Kidney epithelial cell (primary cell): ENCODE measurements at regions not wholly inside any gene's neighbourhood (a gene's known extent, or its start where the extent isn't known, plus 50 kb on each side); places are given as distances from the start of the nearest gene placed in this dataset.

Experiments
- DNase-seq: peaks from one replicate; pipeline ENCODE4 v3.0.0-alpha.2; 2010; ENCODE audit warnings: low read depth
- H3K27me3 ChIP-seq: 2 replicates; pipeline ENCODE4 v1.6.0; 2011; ENCODE audit warnings: low read length; ENCODE audit not compliant: control insufficient read depth, insufficient read depth
- H3K36me3 ChIP-seq: 2 replicates; pipeline ENCODE4 v1.5.1; 2011; ENCODE audit warnings: low read length; ENCODE audit not compliant: control insufficient read depth, insufficient read depth
- H3K4me3 ChIP-seq: 2 replicates; pipeline ENCODE4 v1.5.1; 2011; ENCODE audit warnings: low read depth, mild to moderate bottlenecking, control low read depth, low read length
- TF ChIP-seq, protein P1 (sequence below): IDR thresholded peaks from 2 replicates; pipeline ENCODE4 v1.5.1; 2011; ENCODE audit warnings: mild to moderate bottlenecking, moderate library complexity, low read length, control low read depth, inconsistent platforms; ENCODE audit not compliant: insufficient read depth, poor library complexity, severe bottlenecking

DNA sequence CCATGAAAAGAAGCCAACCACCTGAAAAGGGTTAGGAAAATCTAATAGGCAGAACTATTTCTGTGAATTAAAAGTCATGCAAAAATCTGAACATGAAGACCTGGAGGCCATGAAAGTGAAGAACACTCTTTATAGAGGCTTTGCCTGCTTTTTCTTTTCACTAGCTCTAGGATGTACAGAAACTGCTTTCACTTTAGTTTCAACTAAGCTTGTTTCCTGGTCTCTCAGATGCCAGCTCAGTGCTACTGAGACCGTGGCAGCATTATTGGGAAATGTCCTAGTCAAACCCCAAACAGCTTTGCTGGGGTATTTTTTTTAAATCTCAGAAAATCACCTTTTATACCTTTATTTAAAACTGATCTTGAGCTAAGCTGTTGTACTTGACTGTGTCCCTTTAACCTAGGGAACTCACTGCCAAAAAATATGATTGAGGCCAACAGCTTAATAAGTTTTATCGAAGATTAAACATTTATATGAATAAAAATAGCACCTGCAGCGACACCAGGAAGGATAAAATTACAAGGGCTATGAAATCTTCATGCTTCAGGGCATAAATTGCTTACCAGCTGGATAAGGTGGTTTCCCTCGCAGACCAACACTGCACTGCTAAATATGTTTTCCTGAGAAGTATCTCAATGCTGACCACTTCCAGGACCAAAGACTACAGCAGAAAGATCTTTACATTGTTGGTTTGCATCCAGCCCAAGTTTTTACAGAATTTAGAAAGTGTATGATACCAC is 621.8 kb upstream of the ZFHX3 start:
- Histone ChIP-seq H3K4me3 (no peak overlapping the region), H3K27me3 (no peaks in the 10 kb centered on the region), H3K36me3 (no peaks in the 10 kb centered on the region)
- DNase-seq: no peak
- TF ChIP-seq, protein P1, sequence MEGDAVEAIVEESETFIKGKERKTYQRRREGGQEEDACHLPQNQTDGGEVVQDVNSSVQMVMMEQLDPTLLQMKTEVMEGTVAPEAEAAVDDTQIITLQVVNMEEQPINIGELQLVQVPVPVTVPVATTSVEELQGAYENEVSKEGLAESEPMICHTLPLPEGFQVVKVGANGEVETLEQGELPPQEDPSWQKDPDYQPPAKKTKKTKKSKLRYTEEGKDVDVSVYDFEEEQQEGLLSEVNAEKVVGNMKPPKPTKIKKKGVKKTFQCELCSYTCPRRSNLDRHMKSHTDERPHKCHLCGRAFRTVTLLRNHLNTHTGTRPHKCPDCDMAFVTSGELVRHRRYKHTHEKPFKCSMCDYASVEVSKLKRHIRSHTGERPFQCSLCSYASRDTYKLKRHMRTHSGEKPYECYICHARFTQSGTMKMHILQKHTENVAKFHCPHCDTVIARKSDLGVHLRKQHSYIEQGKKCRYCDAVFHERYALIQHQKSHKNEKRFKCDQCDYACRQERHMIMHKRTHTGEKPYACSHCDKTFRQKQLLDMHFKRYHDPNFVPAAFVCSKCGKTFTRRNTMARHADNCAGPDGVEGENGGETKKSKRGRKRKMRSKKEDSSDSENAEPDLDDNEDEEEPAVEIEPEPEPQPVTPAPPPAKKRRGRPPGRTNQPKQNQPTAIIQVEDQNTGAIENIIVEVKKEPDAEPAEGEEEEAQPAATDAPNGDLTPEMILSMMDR: no peak

- TF ChIP-seq, protein P1: no peak
- Histone ChIP-seq H3K36me3 (no peaks in the 10 kb centered on the region), H3K4me3 (no peak overlapping the region), H3K27me3 (no peaks in the 10 kb centered on the region)
- DNase-seq: no peak
These were observed 615.8 kb upstream of the ZFHX3 start for GRCh38 chr16:73663720-73664119.

DNA sequence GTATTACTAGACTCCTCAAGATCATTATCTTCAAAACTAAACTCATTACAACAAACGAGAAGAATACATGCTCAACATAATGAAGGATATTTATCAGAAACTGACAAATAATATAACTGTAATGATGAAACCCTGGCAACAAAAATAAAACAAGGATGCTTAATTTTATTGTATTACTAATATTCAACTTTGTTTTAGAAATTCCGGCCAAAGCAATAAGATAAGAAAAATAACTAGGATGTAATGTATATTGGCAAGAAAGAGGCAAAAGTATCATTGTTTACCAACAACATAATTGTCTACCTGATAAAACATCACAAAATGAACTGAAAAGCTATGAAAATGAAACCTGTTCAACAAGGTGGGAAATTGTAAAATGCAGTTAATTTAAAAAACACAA is 588.3 kb upstream of the ZFHX3 start:
- DNase-seq: no peak
- Histone ChIP-seq H3K27me3 (no peaks in the 10 kb centered on the region), H3K4me3 (no peak overlapping the region), H3K36me3 (no peaks in the 10 kb centered on the region)
- TF ChIP-seq, protein P1: no peak

DNA sequence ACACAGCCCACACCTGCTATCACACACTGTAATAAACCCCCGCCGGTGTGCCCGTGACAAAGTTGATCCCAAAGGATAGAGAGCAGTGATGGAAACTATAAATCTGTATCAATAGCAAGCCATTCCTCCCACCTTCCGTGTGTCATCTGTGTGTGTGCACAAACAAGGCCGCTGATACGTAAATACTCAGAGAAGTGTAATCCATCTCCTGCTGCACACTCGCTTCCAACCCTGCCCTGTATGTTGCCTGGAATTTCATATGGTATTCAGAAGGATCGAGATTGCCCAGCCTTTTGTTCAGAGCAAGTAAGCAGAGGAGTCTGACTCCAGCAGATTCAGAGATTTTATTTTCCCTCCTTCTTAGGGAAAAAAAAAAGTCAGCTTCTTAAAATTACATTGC is 581.1 kb upstream of the ZFHX3 start:
- no peak overlapping the region for H3K4me3 ChIP-seq
- TF ChIP-seq, protein P1: no peak
- H3K36me3 ChIP-seq: no peaks in the 10 kb centered on the region
- no peak for DNase-seq
- H3K27me3 ChIP-seq: no peaks in the 10 kb centered on the region

DNA sequence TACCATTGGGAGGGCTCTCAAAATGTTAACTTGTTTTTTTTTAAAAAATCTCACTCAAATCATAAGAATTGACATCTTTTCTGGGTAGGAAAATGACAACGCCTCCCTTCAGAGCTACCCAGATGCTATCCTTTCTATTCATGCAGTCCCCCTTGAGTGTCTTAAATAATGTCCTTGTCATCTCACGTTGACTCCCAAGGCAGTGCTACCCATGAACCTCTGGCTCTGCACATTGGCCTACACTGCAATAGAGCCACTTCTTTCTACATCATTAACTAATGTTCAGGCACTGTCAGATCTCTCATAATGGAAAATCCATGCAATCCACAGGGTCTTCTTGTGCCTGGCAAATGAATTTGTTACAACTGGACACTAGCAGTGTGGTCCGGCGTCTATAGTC is 569.8 kb upstream of the ZFHX3 start:
- DNase-seq: no peak
- no peak overlapping the region for H3K4me3 ChIP-seq
- TF ChIP-seq, protein P1: no peak
- H3K36me3 ChIP-seq: no peaks in the 10 kb centered on the region
- H3K27me3 ChIP-seq: no peaks in the 10 kb centered on the region

GRCh38 chr16:73616770-73617169 is 568.8 kb upstream of the ZFHX3 start:
- TF ChIP-seq, protein P1: no peak
- H3K4me3 ChIP-seq: no peak overlapping the region
- H3K27me3 ChIP-seq: no peaks in the 10 kb centered on the region
- DNase-seq: no peak
- no peaks in the 10 kb centered on the region for H3K36me3 ChIP-seq
